ENCODE measurements at regions not wholly inside any gene's neighbourhood (a gene's known extent, or its start where the extent isn't known, plus 50 kb on each side); places are given as distances from the start of the nearest gene placed in this dataset.

GRCh38 chr6:113540466-113540865 lies 316.7 kb upstream of the MARCKS start:
- no peak for DNase-seq
- no peak overlapping the region for H3K27ac ChIP-seq
- no peaks in the 10 kb centered on the region for H3K4me1 ChIP-seq
- H3K36me3 ChIP-seq = no peaks in the 10 kb centered on the region
- intact Hi-C loops (cut with DNase I; ENCODE audit: low total_unique reads) = no loop called here
- no peak for TF ChIP-seq CTCF (IDR thresholded peaks at IDR 0.05)
- H3K4me3 ChIP-seq = no peak overlapping the region
- no peaks in the 10 kb centered on the region for H3K27me3 ChIP-seq
- H3K9me3 ChIP-seq = no peaks in the 10 kb centered on the region

GRCh38 chr6:113551168-113551567 lies 306.0 kb upstream of the MARCKS start:
- no peak for TF ChIP-seq CTCF (IDR thresholded peaks at IDR 0.05)
- Histone ChIP-seq H3K4me3 (no peak overlapping the region), H3K27ac (no peak overlapping the region), H3K9me3 (no peaks in the 10 kb centered on the region), H3K27me3 (no peaks in the 10 kb centered on the region), H3K4me1 (no peaks in the 10 kb centered on the region), H3K36me3 (no peaks in the 10 kb centered on the region)
- intact Hi-C loops (cut with DNase I; ENCODE audit: low total_unique reads) = no loop called here
- DNase-seq = no peak

- no peaks in the 10 kb centered on the region for H3K36me3 ChIP-seq
- H3K27ac ChIP-seq = no peak overlapping the region
- H3K4me3 ChIP-seq = no peak overlapping the region
- H3K27me3 ChIP-seq = no peaks in the 10 kb centered on the region
- no peaks in the 10 kb centered on the region for H3K9me3 ChIP-seq
- DNase-seq = no peak
- intact Hi-C loops (cut with DNase I; ENCODE audit: low total_unique reads) = no loop called here
- peaks cover 0 to 13% (median 0%) of the 10 kb centered on the region in 4 donors for H3K4me1 ChIP-seq
- TF ChIP-seq CTCF (IDR thresholded peaks at IDR 0.05) = no peak
Measured at GRCh38 chr6:113556775-113557174, 300.4 kb upstream of the MARCKS start.

- Histone ChIP-seq H3K4me3 (no peak overlapping the region), H3K4me1 (peaks cover 0 to 13% (median 0%) of the 10 kb centered on the region in 4 donors), H3K27me3 (no peaks in the 10 kb centered on the region), H3K9me3 (no peaks in the 10 kb centered on the region), H3K27ac (no peak overlapping the region), H3K36me3 (no peaks in the 10 kb centered on the region)
- DNase-seq = no peak
- intact Hi-C loops (cut with DNase I; ENCODE audit: low total_unique reads) = no loop called here
- no peak for TF ChIP-seq CTCF (IDR thresholded peaks at IDR 0.05)
Measured at GRCh38 chr6:113558431-113558830, 298.7 kb upstream of the MARCKS start.

- Histone ChIP-seq H3K9me3 (no peaks in the 10 kb centered on the region), H3K27me3 (no peaks in the 10 kb centered on the region), H3K36me3 (no peaks in the 10 kb centered on the region), H3K27ac (no peak overlapping the region), H3K4me3 (no peak overlapping the region), H3K4me1 (peaks cover 0 to 13% (median 0%) of the 10 kb centered on the region in 4 donors)
- no peak for TF ChIP-seq CTCF (IDR thresholded peaks at IDR 0.05)
- DNase-seq = no peak
- intact Hi-C loops (cut with DNase I; ENCODE audit: low total_unique reads) = no loop called here
Measured at GRCh38 chr6:113558966-113559365, 298.2 kb upstream of the MARCKS start.

GRCh38 chr6:113560376-113560775 lies 296.8 kb upstream of the MARCKS start:
- no peak for TF ChIP-seq CTCF (IDR thresholded peaks at IDR 0.05)
- no peaks in the 10 kb centered on the region for H3K9me3 ChIP-seq
- no peak overlapping the region for H3K27ac ChIP-seq
- no peaks in the 10 kb centered on the region for H3K36me3 ChIP-seq
- H3K4me3 ChIP-seq = no peak overlapping the region
- intact Hi-C loops (cut with DNase I; ENCODE audit: low total_unique reads) = no loop called here
- H3K27me3 ChIP-seq = no peaks in the 10 kb centered on the region
- peaks cover 0 to 23% (median 4%) of the 10 kb centered on the region in 4 donors for H3K4me1 ChIP-seq
- no peak for DNase-seq

All from tibial artery (tissue), 4 donors.